Smooth muscle cell (in vitro differentiated cells): ENCODE measurements at regions not wholly inside any gene's neighbourhood (a gene's known extent, or its start where the extent isn't known, plus 50 kb on each side); places are given as distances from the start of the nearest gene placed in this dataset.

Experiments used
- DNase-seq: peaks from one replicate; lab custom pipeline; 2025; ENCODE audit not compliant: unreplicated experiment; lab: John Stamatoyannopoulos, UW
- H2AFZ ChIP-seq: fragments of 200-600 bp; sonication (generic); 2 replicates; pipeline ENCODE4 v1.6.0; 2016; ENCODE audit warnings: antibody characterized with exemption, low read depth, mild to moderate bottlenecking
- H3F3A ChIP-seq: fragments of 200-600 bp; sonication (generic); 2 replicates; pipeline ENCODE4 v1.6.0; 2017; ENCODE audit warnings: antibody characterized with exemption, low read depth
- H3K27ac ChIP-seq: fragments of 200-600 bp; sonication (generic); 2 replicates; pipeline ENCODE4 v1.5.1; 2016; ENCODE audit warnings: low read depth, mild to moderate bottlenecking
- H3K27me3 ChIP-seq: fragments of 200-600 bp; sonication (generic); 2 replicates; pipeline ENCODE4 v1.6.1; 2016; ENCODE audit warnings: low read depth, mild to moderate bottlenecking
- H3K36me3 ChIP-seq: fragments of 200-600 bp; sonication (generic); 2 replicates; pipeline ENCODE4 v1.5.1; 2016; ENCODE audit warnings: low read depth
- H3K4me1 ChIP-seq: fragments of 200-600 bp; sonication (generic); 2 replicates; pipeline ENCODE4 v1.5.1; 2016; ENCODE audit warnings: low read depth
- H3K4me2 ChIP-seq: fragments of 200-600 bp; sonication (generic); 2 replicates; pipeline ENCODE4 v1.6.0; 2016; ENCODE audit warnings: mild to moderate bottlenecking
- H3K4me3 ChIP-seq: fragments of 200-600 bp; sonication (generic); 2 replicates; pipeline ENCODE4 v1.5.1; 2016; ENCODE audit warnings: mild to moderate bottlenecking
- H3K79me2 ChIP-seq: fragments of 200-600 bp; sonication (generic); 2 replicates; pipeline ENCODE4 v1.6.0; 2016; ENCODE audit warnings: low read depth, mild to moderate bottlenecking
- H3K9ac ChIP-seq: fragments of 200-600 bp; sonication (generic); 2 replicates; pipeline ENCODE4 v1.6.0; 2016; ENCODE audit warnings: low read depth
- H3K9me3 ChIP-seq: fragments of 200-600 bp; sonication (generic); replicated peaks from 2 replicates; pipeline ENCODE4 v1.5.1; 2016; ENCODE audit warnings: low read depth
- H4K20me1 ChIP-seq: fragments of 200-600 bp; sonication (generic); 2 replicates; pipeline ENCODE4 v1.6.0; 2016; ENCODE audit warnings: low read depth
- WGBS: methylation state at CpG from one replicate; pipeline ENCODE4 v1.1.7; 2016; ENCODE audit warnings: low lambda C conversion rate; 5-methylcytosine and 5-hydroxymethylcytosine counted together
- TF ChIP-seq, protein P1 (sequence below): fragments of 200-600 bp; sonication (generic); IDR thresholded peaks from 2 replicates; pipeline ENCODE4 v1.5.1; 2017; ENCODE audit warnings: borderline replicate concordance, mild to moderate bottlenecking, antibody characterized with exemption; ENCODE audit not compliant: insufficient read depth, poor library complexity, severe bottlenecking

DNA sequence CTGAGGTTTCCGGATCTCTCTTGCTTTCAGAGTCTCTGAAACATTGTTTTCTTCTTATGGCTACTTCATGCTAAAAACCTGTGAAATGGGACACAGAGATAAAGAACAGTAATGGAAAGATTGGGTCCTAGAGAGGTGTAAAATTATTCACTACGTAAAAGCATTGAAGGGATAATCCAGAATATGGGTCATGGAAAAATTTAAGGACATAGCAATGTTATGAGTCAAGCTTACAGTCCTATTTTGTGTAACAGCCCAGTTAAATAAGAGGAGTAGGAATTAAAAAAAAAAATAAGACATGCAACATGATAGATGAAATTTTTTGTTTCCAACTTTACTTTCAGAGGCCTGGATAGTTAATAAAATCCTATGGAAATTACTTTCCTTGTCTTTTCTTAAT is 61.9 kb upstream of the ELL2 start:
- H3K27ac ChIP-seq = peak overlapping the region; percentile 37
- DNase-seq = no peak
- H3K4me2 ChIP-seq = peak overlapping the region; percentile 9
- no peaks in the 10 kb centered on the region for H3K79me2 ChIP-seq
- no peaks in the 10 kb centered on the region for H3K27me3 ChIP-seq
- TF ChIP-seq, protein P1, sequence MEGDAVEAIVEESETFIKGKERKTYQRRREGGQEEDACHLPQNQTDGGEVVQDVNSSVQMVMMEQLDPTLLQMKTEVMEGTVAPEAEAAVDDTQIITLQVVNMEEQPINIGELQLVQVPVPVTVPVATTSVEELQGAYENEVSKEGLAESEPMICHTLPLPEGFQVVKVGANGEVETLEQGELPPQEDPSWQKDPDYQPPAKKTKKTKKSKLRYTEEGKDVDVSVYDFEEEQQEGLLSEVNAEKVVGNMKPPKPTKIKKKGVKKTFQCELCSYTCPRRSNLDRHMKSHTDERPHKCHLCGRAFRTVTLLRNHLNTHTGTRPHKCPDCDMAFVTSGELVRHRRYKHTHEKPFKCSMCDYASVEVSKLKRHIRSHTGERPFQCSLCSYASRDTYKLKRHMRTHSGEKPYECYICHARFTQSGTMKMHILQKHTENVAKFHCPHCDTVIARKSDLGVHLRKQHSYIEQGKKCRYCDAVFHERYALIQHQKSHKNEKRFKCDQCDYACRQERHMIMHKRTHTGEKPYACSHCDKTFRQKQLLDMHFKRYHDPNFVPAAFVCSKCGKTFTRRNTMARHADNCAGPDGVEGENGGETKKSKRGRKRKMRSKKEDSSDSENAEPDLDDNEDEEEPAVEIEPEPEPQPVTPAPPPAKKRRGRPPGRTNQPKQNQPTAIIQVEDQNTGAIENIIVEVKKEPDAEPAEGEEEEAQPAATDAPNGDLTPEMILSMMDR = no peak
- H3K9me3 ChIP-seq = no peaks in the 10 kb centered on the region
- H3K36me3 ChIP-seq = no peaks in the 10 kb centered on the region
- H3K9ac ChIP-seq = no peak overlapping the region
- no peaks in the 10 kb centered on the region for H4K20me1 ChIP-seq
- 52% methylated on average over 2 of the region's 2 CpGs for WGBS
- peaks cover under 1% of the 10 kb centered on the region for H3K4me1 ChIP-seq
- no peaks in the 10 kb centered on the region for H3F3A ChIP-seq
- H2AFZ ChIP-seq = no peak overlapping the region
- no peak overlapping the region for H3K4me3 ChIP-seq

DNA sequence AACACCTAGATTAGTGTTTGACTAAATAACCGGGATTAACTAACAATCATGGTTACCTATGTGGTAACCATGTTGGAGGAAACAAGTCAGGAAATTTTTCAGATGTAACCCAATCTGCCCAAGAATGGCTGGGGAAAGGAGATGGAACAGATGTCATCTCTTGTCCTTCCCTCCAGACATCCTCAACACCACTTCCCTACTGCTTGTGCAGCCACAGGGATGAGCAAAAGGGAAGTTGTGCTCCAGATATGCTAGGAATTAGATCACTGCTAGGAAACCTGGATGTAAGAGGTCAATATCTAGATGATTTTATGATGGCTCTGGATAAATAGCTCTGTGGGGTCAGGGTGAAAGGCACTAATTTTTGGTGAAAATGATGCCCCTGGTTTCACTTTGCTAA is 61.3 kb upstream of the ELL2 start:
- no peak overlapping the region for H3K27ac ChIP-seq
- H3K9ac ChIP-seq = no peak overlapping the region
- H3K36me3 ChIP-seq = no peaks in the 10 kb centered on the region
- H3K79me2 ChIP-seq = no peaks in the 10 kb centered on the region
- no peaks in the 10 kb centered on the region for H3K9me3 ChIP-seq
- H3K4me1 ChIP-seq = peaks cover 6% of the 10 kb centered on the region
- no peak for DNase-seq
- no peak overlapping the region for H3K4me3 ChIP-seq
- no peak overlapping the region for H3K4me2 ChIP-seq
- no peaks in the 10 kb centered on the region for H4K20me1 ChIP-seq
- TF ChIP-seq, protein P1 = no peak
- 100% methylated on average over 1 of the region's 1 CpG for WGBS
- no peaks in the 10 kb centered on the region for H3K27me3 ChIP-seq
- no peak overlapping the region for H2AFZ ChIP-seq
- no peaks in the 10 kb centered on the region for H3F3A ChIP-seq

DNA sequence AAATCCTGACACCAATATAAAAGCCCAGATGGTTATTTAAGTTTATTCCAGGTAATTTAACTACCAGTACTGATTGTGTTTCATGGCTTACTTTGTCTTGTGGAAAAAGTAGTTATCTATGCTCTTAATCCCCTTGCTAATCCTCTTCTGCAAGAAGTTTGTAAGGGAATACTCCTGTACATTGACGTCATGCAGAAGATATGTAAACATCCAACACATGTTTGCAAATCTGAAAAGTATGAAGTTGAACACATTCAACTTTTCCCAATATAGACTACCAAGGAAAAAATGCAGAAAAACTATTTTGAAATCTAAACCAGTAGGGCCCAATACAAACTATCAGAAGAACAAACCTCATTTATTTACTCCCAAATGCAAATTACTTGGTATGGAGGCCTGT is 56.3 kb upstream of the ELL2 start:
- Histone ChIP-seq H3K4me3 (no peak overlapping the region), H3K9ac (no peak overlapping the region), H3K79me2 (no peaks in the 10 kb centered on the region), H3K36me3 (no peaks in the 10 kb centered on the region), H3K4me2 (peak overlapping the region; percentile 20), H4K20me1 (no peaks in the 10 kb centered on the region), H3K27ac (peak overlapping the region; percentile 24), H2AFZ (no peak overlapping the region), H3K4me1 (peaks cover 14% of the 10 kb centered on the region), H3K27me3 (no peaks in the 10 kb centered on the region), H3F3A (no peaks in the 10 kb centered on the region), H3K9me3 (no peaks in the 10 kb centered on the region)
- TF ChIP-seq, protein P1 = no peak
- DNase-seq = no peak
- 10% methylated on average over 1 of the region's 1 CpG for WGBS

DNA sequence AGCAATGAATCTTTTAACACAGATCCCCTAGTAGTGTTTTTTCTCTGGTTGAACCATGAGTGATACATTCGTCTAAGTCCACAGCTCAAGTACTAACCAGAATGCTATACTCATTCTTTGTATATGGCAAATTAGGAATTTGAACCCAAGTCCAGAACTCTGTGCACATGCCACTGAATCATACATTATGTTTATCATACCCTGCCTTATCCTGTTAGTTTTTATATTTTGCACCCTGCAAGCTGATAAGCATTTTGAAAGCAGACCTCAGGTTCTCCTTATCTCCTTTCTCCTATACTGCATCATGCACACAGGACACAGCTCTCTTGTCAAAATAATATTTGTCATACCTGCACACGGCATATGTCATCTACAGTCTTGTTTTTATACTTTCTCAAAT is 54.6 kb upstream of the ELL2 start:
- DNase-seq = no peak

More for the DNA sequence above, 54.6 kb upstream of the ELL2 start:
- TF ChIP-seq, protein P1 = no peak
- Histone ChIP-seq H3K79me2 (no peaks in the 10 kb centered on the region), H3K4me3 (no peak overlapping the region), H3K36me3 (no peaks in the 10 kb centered on the region), H3K9ac (no peak overlapping the region), H3K27ac (no peak overlapping the region), H4K20me1 (no peaks in the 10 kb centered on the region), H3K4me1 (peaks cover 14% of the 10 kb centered on the region), H3K27me3 (no peaks in the 10 kb centered on the region), H3F3A (no peaks in the 10 kb centered on the region), H3K9me3 (no peaks in the 10 kb centered on the region), H3K4me2 (no peak overlapping the region), H2AFZ (no peak overlapping the region)
- WGBS = 94% methylated on average over 2 of the region's 2 CpGs
